ENCODE measurements at regions not wholly inside any gene's neighbourhood (a gene's known extent, or its start where the extent isn't known, plus 50 kb on each side); places are given as distances from the start of the nearest gene placed in this dataset.

GRCh38 chr12:71024281-71024680 lies 103.7 kb upstream of the PTPRR start:
- Histone ChIP-seq H3K36me3 (ENCODE audit: control insufficient read depth in 4 of 4, insufficient read depth in 3 of 4, low read depth in 1 of 4, low read length in 3 of 4) (no peaks in the 10 kb centered on the region), H3K9ac (ENCODE audit: low read depth in 1 of 2, low read length in 2 of 2) (no peak overlapping the region), H3K27me3 (ENCODE audit: control insufficient read depth in 4 of 4, insufficient read depth in 4 of 4, low read length in 3 of 4) (no peaks in the 10 kb centered on the region), H3K4me1 (ENCODE audit: control insufficient read depth in 4 of 4, insufficient read depth in 4 of 4, low read length in 3 of 4) (no peaks in the 10 kb centered on the region), H3K4me3 (ENCODE audit: low read depth in 1 of 3, low read length in 3 of 3) (no peak overlapping the region), H3K9me3 (ENCODE audit: control insufficient read depth in 4 of 4, low read length in 3 of 4) (no peaks in the 10 kb centered on the region), H3K27ac (ENCODE audit: low read depth in 1 of 2, low read length in 2 of 2) (no peak overlapping the region)
- no peak for DNase-seq (ENCODE audit: low spot score)
- TF ChIP-seq ZBTB33 (IDR thresholded peaks at IDR 0.05): no peak
- TF ChIP-seq HNF4A (conservative IDR thresholded peaks at IDR 0.05): no peak
- no peak for TF ChIP-seq ATF3 (IDR thresholded peaks at IDR 0.05)
- WGBS: 90% methylated on average over 5 of the region's 5 CpGs

GRCh38 chr12:71021491-71021890 lies 101.0 kb upstream of the PTPRR start:
- Histone ChIP-seq H3K4me3 (ENCODE audit: low read depth in 1 of 3, low read length in 3 of 3) (no peak overlapping the region), H3K9me3 (ENCODE audit: control insufficient read depth in 4 of 4, low read length in 3 of 4) (no peaks in the 10 kb centered on the region), H3K9ac (ENCODE audit: low read depth in 1 of 2, low read length in 2 of 2) (no peak overlapping the region), H3K36me3 (ENCODE audit: control insufficient read depth in 4 of 4, insufficient read depth in 3 of 4, low read depth in 1 of 4, low read length in 3 of 4) (no peaks in the 10 kb centered on the region), H3K27ac (ENCODE audit: low read depth in 1 of 2, low read length in 2 of 2) (no peak overlapping the region), H3K27me3 (ENCODE audit: control insufficient read depth in 4 of 4, insufficient read depth in 4 of 4, low read length in 3 of 4) (no peaks in the 10 kb centered on the region), H3K4me1 (ENCODE audit: control insufficient read depth in 4 of 4, insufficient read depth in 4 of 4, low read length in 3 of 4) (no peaks in the 10 kb centered on the region)
- TF ChIP-seq JUND (IDR thresholded peaks at IDR 0.05) (no peak), HNF4G (IDR thresholded peaks at IDR 0.05) (no peak), REST (IDR thresholded peaks at IDR 0.05) (no peak), SP1 (IDR thresholded peaks at IDR 0.05) (no peak), FOXA2 (IDR thresholded peaks at IDR 0.05) (no peak)
- no peak for DNase-seq (ENCODE audit: low spot score)
- 70% methylated on average over 3 of the region's 3 CpGs for WGBS

GRCh38 chr12:71019282-71019831 lies 98.8 kb upstream of the PTPRR start:
- no peak for DNase-seq (ENCODE audit: low spot score)
- TF ChIP-seq FOXA2 (IDR thresholded peaks at IDR 0.05): no peak
- TF ChIP-seq RXRA (IDR thresholded peaks at IDR 0.05): no peak
- no peak for TF ChIP-seq GABPA (IDR thresholded peaks at IDR 0.05 in 1 of 2, conservative IDR thresholded peaks at IDR 0.05 in 1 of 2)
- TF ChIP-seq CTCF (IDR thresholded peaks at IDR 0.05; ENCODE audit: low read depth, low read length, missing input control): no peak
- no peak for TF ChIP-seq TAF1 (conservative IDR thresholded peaks at IDR 0.05)
- TF ChIP-seq JUND (IDR thresholded peaks at IDR 0.05): no peak
- TF ChIP-seq HNF4G (IDR thresholded peaks at IDR 0.05): no peak
- H3K4me1 ChIP-seq (ENCODE audit: control insufficient read depth in 4 of 4, insufficient read depth in 4 of 4, low read length in 3 of 4): no peaks in the 10 kb centered on the region
- no peak overlapping the region for H3K4me3 ChIP-seq (ENCODE audit: low read depth in 1 of 3, low read length in 3 of 3)
- no peaks in the 10 kb centered on the region for H3K9me3 ChIP-seq (ENCODE audit: control insufficient read depth in 4 of 4, low read length in 3 of 4)
- WGBS: 79% methylated on average over 6 of the region's 6 CpGs
- no peaks in the 10 kb centered on the region for H3K36me3 ChIP-seq (ENCODE audit: control insufficient read depth in 4 of 4, insufficient read depth in 3 of 4, low read depth in 1 of 4, low read length in 3 of 4)
- no peak overlapping the region for H3K9ac ChIP-seq (ENCODE audit: low read depth in 1 of 2, low read length in 2 of 2)
- no peaks in the 10 kb centered on the region for H3K27me3 ChIP-seq (ENCODE audit: control insufficient read depth in 4 of 4, insufficient read depth in 4 of 4, low read length in 3 of 4)
- no peak overlapping the region for H3K27ac ChIP-seq (ENCODE audit: low read depth in 1 of 2, low read length in 2 of 2)
